ENCODE measurements at regions not wholly inside any gene's neighbourhood (a gene's known extent, or its start where the extent isn't known, plus 50 kb on each side); places are given as distances from the start of the nearest gene placed in this dataset.
"Not testable (repeated sequence)": the region's sequence is repeated elsewhere in the genome, so short reads cannot be mapped to it uniquely, and the experiment has no call there.

DNA sequence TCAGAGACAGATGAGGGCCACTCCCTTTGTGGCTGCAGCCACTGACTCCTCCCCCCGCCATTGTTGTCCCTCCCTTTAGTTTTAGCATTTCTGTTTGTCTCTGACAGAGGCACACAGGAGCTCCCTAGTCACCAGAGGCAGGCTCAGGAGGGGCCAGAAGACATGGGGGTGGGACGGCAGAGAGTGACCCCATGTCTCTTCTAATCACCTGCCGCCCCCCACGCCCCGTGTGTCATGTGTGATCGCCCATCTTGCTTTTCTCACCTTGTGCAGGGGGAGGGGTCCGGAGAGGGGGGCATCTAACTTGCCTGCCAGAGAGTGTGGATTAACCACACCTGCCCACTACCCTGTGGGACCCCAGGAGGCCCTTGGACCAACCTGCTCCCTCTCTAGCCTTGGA lies 246.7 kb upstream of the TP53TG3C start:
- not testable (repeated sequence) for TF ChIP-seq POLR2A (IDR thresholded peaks at IDR 0.05)
- TF ChIP-seq, protein P1, sequence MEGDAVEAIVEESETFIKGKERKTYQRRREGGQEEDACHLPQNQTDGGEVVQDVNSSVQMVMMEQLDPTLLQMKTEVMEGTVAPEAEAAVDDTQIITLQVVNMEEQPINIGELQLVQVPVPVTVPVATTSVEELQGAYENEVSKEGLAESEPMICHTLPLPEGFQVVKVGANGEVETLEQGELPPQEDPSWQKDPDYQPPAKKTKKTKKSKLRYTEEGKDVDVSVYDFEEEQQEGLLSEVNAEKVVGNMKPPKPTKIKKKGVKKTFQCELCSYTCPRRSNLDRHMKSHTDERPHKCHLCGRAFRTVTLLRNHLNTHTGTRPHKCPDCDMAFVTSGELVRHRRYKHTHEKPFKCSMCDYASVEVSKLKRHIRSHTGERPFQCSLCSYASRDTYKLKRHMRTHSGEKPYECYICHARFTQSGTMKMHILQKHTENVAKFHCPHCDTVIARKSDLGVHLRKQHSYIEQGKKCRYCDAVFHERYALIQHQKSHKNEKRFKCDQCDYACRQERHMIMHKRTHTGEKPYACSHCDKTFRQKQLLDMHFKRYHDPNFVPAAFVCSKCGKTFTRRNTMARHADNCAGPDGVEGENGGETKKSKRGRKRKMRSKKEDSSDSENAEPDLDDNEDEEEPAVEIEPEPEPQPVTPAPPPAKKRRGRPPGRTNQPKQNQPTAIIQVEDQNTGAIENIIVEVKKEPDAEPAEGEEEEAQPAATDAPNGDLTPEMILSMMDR (IDR thresholded peaks at IDR 0.05): not testable (repeated sequence)
